A673 (cell line): ENCODE measurements at regions not wholly inside any gene's neighbourhood (a gene's known extent, or its start where the extent isn't known, plus 50 kb on each side); places are given as distances from the start of the nearest gene placed in this dataset.
"Not testable (repeated sequence)": the region's sequence is repeated elsewhere in the genome, so short reads cannot be mapped to it uniquely, and the experiment has no call there.

Experiments
- BruUV-seq: library from RNA; stranded (reverse); fragments of 400-500 nt; replicated peaks from 2 replicates; lab custom pipeline; 2021; lab: Mats Ljungman, UMichigan
- CTCF ChIA-PET: fragments of 300-600 bp; sonication (Branson Sonifier 250); formaldehyde crosslinking; loops from one replicate; lab custom pipeline; 2022; ENCODE audit warnings: antibody characterized with exemption; lab: Charles Lee
- POLR2A ChIA-PET: fragments of 300-600 bp; sonication (Branson Sonifier 250); formaldehyde crosslinking; loops from one replicate; lab custom pipeline; 2022; ENCODE audit warnings: antibody characterized with exemption; ENCODE audit not compliant: low non-redundant PET; lab: Charles Lee
- DNase-seq: peaks from one replicate; pipeline ENCODE4 v3.0.0-alpha.2; 2015; ENCODE audit warnings: low spot score
- H3K27ac ChIP-seq: fragments of 200-600 bp; sonication (generic); 2 replicates; pipeline ENCODE4 v1.5.1; 2016; ENCODE audit warnings: mixed run types, low read depth, mild to moderate bottlenecking, mixed read lengths, antibody characterized with exemption, low read length; ENCODE audit not compliant: poor library complexity, severe bottlenecking
- H3K27me3 ChIP-seq: fragments of 200-600 bp; sonication (generic); replicated peaks from 2 replicates; pipeline ENCODE4 v1.6.1; 2017; ENCODE audit warnings: mixed run types, low read depth, mild to moderate bottlenecking, mixed read lengths, antibody characterized with exemption, low read length; ENCODE audit not compliant: insufficient read depth, poor library complexity
- H3K36me3 ChIP-seq: fragments of 200-600 bp; sonication (generic); 2 replicates; pipeline ENCODE4 v1.6.1; 2016; ENCODE audit warnings: mixed run types, mild to moderate bottlenecking, mixed read lengths, antibody characterized with exemption, low read length; ENCODE audit not compliant: insufficient read depth, poor library complexity, severe bottlenecking
- H3K4me1 ChIP-seq: fragments of 200-600 bp; sonication (generic); 2 replicates; pipeline ENCODE4 v1.6.1; 2017; ENCODE audit warnings: mixed run types, mild to moderate bottlenecking, mixed read lengths, antibody characterized with exemption, low read length; ENCODE audit not compliant: insufficient read depth, poor library complexity, severe bottlenecking
- H3K4me3 ChIP-seq: fragments of 200-600 bp; sonication (generic); 2 replicates; pipeline ENCODE4 v1.5.1; 2016; ENCODE audit warnings: low read depth, mixed run types, mild to moderate bottlenecking, mixed read lengths, low read length; ENCODE audit not compliant: poor library complexity, severe bottlenecking
- H3K9me3 ChIP-seq: fragments of 200-600 bp; sonication (generic); 2 replicates; pipeline ENCODE4 v1.6.1; 2016; ENCODE audit warnings: mixed run types, low read depth, mild to moderate bottlenecking, mixed read lengths, antibody characterized with exemption, low read length; ENCODE audit not compliant: poor library complexity, severe bottlenecking
- CTCF ChIP-seq: fragments of 300-800, 200-600 bp; sonication (generic); conservative IDR thresholded peaks from 2 replicates; pipeline ENCODE4 v1.5.1; 2017; ENCODE audit warnings: low read depth, mild to moderate bottlenecking, antibody characterized with exemption, low read length, moderate library complexity, mixed read lengths
- EZH2 ChIP-seq: fragments of 200-600 bp; sonication (generic); IDR thresholded peaks from 2 replicates; pipeline ENCODE4 v1.6.1; 2017; ENCODE audit warnings: borderline replicate concordance, low read depth, mild to moderate bottlenecking, mixed read lengths, antibody characterized with exemption, low read length; ENCODE audit not compliant: poor library complexity, severe bottlenecking
- intact Hi-C: fragments of 100-400 bp; cut with micrococcal nuclease; formaldehyde crosslinking; loops from one replicate; pipeline ENCODE4 v1.10.0; 2022; ENCODE audit not compliant: unreplicated experiment

DNA sequence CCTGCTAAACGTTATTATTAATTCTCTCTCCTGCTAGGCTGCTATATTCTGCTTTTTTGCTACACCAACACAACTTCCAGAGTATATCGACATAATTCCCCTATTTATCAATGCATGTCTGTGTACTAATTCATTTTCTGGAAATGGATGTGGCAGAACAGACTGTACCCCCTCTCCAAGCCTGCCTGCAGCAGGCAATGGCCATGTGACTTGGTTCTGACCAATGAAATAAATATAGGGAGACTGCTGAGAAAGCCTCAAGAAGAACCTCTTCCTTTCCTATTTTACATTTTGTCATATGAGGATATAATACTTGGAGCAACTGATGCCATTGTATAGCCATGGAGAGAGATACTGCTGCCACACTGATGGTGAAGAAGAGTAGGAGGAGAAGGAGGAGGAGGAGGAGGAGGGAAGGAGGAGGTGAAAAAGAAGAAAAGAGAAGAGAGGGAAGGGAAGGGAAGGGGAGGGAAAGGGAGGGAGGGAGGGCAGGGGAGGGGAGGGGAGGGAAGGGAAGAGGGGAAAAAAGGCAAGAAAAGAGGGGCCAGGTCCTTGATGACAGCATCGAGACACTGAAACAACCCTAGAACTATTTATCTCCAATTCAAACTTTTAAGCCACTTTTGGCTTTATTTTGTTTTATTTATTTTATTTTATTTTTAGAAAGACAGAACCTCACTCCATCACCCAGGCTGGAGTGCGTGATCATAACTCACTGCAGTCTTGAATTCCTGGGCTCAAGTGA is 57.0 kb upstream of the SPP1 start:
- no peak overlapping the region for H3K27ac ChIP-seq
- no peaks in the 10 kb centered on the region for H3K4me1 ChIP-seq
- intact Hi-C loops = no loop called here
- H3K36me3 ChIP-seq = no peaks in the 10 kb centered on the region
- H3K9me3 ChIP-seq = no peaks in the 10 kb centered on the region
- no peak overlapping the region for H3K4me3 ChIP-seq
- H3K27me3 ChIP-seq = no peaks in the 10 kb centered on the region
- no peak for DNase-seq
- no TSS peak for BruUV-seq
- POLR2A ChIA-PET = no interaction called here
- CTCF ChIA-PET = no interaction called here
- TF ChIP-seq CTCF = no peak
- no peak for TF ChIP-seq EZH2

- POLR2A ChIA-PET, CTCF ChIA-PET, H3K27me3 ChIP-seq, H3K9me3 ChIP-seq, H3K4me1 ChIP-seq, H3K27ac ChIP-seq, H3K36me3 ChIP-seq, DNase-seq, H3K4me3 ChIP-seq, BruUV-seq, intact Hi-C loops: not testable (repeated sequence)
These were observed 56.2 kb upstream of the SPP1 start for GRCh38 chr4:87919304-87919703.

DNA sequence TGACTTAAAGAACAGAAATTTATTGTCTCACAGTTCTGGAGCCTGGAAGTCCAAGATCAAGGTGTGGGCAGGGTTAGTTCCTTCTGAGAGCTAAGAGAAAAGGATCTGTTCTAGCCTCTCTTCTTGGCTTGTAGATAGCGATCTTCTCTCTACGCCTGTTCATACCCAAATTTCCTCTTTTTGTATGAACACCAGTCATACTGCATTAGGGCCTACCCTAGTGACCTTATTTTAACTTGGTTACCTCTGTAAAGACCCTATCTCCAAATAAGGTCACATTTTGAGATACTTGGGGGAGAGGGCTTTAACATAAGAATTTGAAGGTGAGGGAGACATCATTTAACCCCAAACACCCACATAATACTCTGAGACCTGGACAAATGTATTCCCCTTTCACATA is 55.6 kb upstream of the SPP1 start:
- Histone ChIP-seq H3K9me3 (no peaks in the 10 kb centered on the region), H3K27me3 (no peaks in the 10 kb centered on the region), H3K36me3 (no peaks in the 10 kb centered on the region), H3K4me1 (no peaks in the 10 kb centered on the region), H3K4me3 (no peak overlapping the region), H3K27ac (no peak overlapping the region)
- TF ChIP-seq EZH2 (no peak), CTCF (no peak)
- CTCF ChIA-PET = no interaction called here
- no peak for DNase-seq
- BruUV-seq = no TSS peak
- intact Hi-C loops = no loop called here
- POLR2A ChIA-PET = no interaction called here

DNA sequence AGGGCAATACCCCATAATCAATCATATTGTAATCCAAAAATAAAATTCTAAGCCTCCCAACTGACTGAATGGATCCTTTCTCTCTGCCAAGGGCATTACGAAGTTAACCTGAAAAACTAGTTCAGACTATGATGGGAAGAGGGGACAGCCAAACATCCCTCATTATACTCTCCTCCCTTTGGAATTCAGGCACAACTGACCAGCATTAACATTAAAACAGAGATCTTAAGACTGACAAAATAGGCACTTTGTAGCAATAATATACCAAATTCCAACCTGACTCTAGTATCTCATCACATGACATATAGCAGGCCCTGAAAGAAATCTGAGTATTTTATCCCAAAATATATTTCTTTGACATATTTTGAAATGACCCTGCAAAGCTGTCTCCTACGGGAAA is 55.0 kb upstream of the SPP1 start:
- no peaks in the 10 kb centered on the region for H3K36me3 ChIP-seq
- no peaks in the 10 kb centered on the region for H3K27me3 ChIP-seq
- no peak for DNase-seq
- CTCF ChIA-PET = no interaction called here
- no peaks in the 10 kb centered on the region for H3K9me3 ChIP-seq
- BruUV-seq = no TSS peak
- no peak for TF ChIP-seq EZH2
- no peak for TF ChIP-seq CTCF
- no peak overlapping the region for H3K4me3 ChIP-seq
- H3K27ac ChIP-seq = no peak overlapping the region
- no peaks in the 10 kb centered on the region for H3K4me1 ChIP-seq
- intact Hi-C loops = no loop called here
- POLR2A ChIA-PET = no interaction called here

- H3K27ac ChIP-seq, H3K9me3 ChIP-seq, BruUV-seq, H3K27me3 ChIP-seq, H3K36me3 ChIP-seq, intact Hi-C loops, DNase-seq, POLR2A ChIA-PET, H3K4me3 ChIP-seq, CTCF ChIA-PET, H3K4me1 ChIP-seq: not testable (repeated sequence)
These were observed 53.7 kb upstream of the SPP1 start for GRCh38 chr4:87921626-87922479.
